ENCODE measurements at regions not wholly inside any gene's neighbourhood (a gene's known extent, or its start where the extent isn't known, plus 50 kb on each side); places are given as distances from the start of the nearest gene placed in this dataset.

- TF ChIP-seq CTCF (IDR thresholded peaks at IDR 0.05) (no peak), POLR2A (IDR thresholded peaks at IDR 0.05) (no peak)
These were observed 1712.2 kb downstream of the GRIK2 start for GRCh38 chr6:103105686-103106085.
